Suppressor macrophage treated with lipopolysaccharide for 4 hours (primary cell): ENCODE measurements at regions not wholly inside any gene's neighbourhood (a gene's known extent, or its start where the extent isn't known, plus 50 kb on each side); places are given as distances from the start of the nearest gene placed in this dataset.
A peak's percentile ranks its signal among the peaks of the same experiment; 100 is the strongest.
"Not testable (repeated sequence)": the region's sequence is repeated elsewhere in the genome, so short reads cannot be mapped to it uniquely, and the experiment has no call there.

Source experiments
- DNase-seq: peaks from one replicate; pipeline ENCODE4 v3.0.0-alpha.2; 2020

- DNase-seq = no peak
These were observed 129.1 kb downstream of the TNFRSF21 start for GRCh38 chr6:47180633-47181032.

GRCh38 chr6:47179286-47179685 lies 130.4 kb downstream of the TNFRSF21 start:
- no peak for DNase-seq

GRCh38 chr6:47175656-47176055 lies 133.5 kb upstream of the ADGRF1 start:
- DNase-seq = no peak

- DNase-seq = no peak
These were observed 132.4 kb upstream of the ADGRF1 start for GRCh38 chr6:47174502-47175023.

- not testable (repeated sequence) for DNase-seq
These were observed 131.9 kb upstream of the ADGRF1 start for GRCh38 chr6:47174063-47174462.

- DNase-seq = not testable (repeated sequence)
These were observed 131.0 kb upstream of the ADGRF1 start for GRCh38 chr6:47173145-47173544.

- DNase-seq = peak; percentile 63
These were observed 128.4 kb upstream of the ADGRF1 start for GRCh38 chr6:47170617-47170947.

- peak; percentile 56 for DNase-seq
These were observed 127.9 kb upstream of the ADGRF1 start for GRCh38 chr6:47169785-47170616.

GRCh38 chr6:47168180-47168579 lies 126.0 kb upstream of the ADGRF1 start:
- DNase-seq = peak; percentile 90

- peak; percentile 85 for DNase-seq
These were observed 123.8 kb upstream of the ADGRF1 start for GRCh38 chr6:47165918-47166317.

- DNase-seq = no peak
These were observed 122.7 kb upstream of the ADGRF1 start for GRCh38 chr6:47164877-47165276.

- DNase-seq = no peak
These were observed 121.4 kb upstream of the ADGRF1 start for GRCh38 chr6:47163536-47163935.

- peak; percentile 75 for DNase-seq
These were observed 120.7 kb upstream of the ADGRF1 start for GRCh38 chr6:47162793-47163192.

- no peak for DNase-seq
These were observed 120.1 kb upstream of the ADGRF1 start for GRCh38 chr6:47162231-47162630.

- peak; percentile 89 for DNase-seq
These were observed 119.1 kb upstream of the ADGRF1 start for GRCh38 chr6:47161176-47161687.

GRCh38 chr6:47160702-47161101 lies 118.6 kb upstream of the ADGRF1 start:
- peak; percentile 33 for DNase-seq

GRCh38 chr6:47159763-47160162 lies 117.6 kb upstream of the ADGRF1 start:
- DNase-seq = no peak

- DNase-seq = no peak
These were observed 115.6 kb upstream of the ADGRF1 start for GRCh38 chr6:47157653-47158219.

GRCh38 chr6:47157063-47157462 lies 114.9 kb upstream of the ADGRF1 start:
- DNase-seq = no peak

GRCh38 chr6:47156196-47156595 lies 114.1 kb upstream of the ADGRF1 start:
- no peak for DNase-seq

GRCh38 chr6:47153404-47153755 lies 111.2 kb upstream of the ADGRF1 start:
- DNase-seq = no peak

GRCh38 chr6:47152666-47153403 lies 110.7 kb upstream of the ADGRF1 start:
- no peak for DNase-seq

GRCh38 chr6:47151232-47151898 lies 109.2 kb upstream of the ADGRF1 start:
- DNase-seq = no peak
